Activated naive CD8-positive, alpha-beta T cell treated with anti-CD3 and anti-CD28 coated beads for 36 hours (primary cell): ENCODE measurements at regions not wholly inside any gene's neighbourhood (a gene's known extent, or its start where the extent isn't known, plus 50 kb on each side); places are given as distances from the start of the nearest gene placed in this dataset.
"Not testable (repeated sequence)": the region's sequence is repeated elsewhere in the genome, so short reads cannot be mapped to it uniquely, and the experiment has no call there.

Experiments
- DNase-seq: peaks from one replicate; pipeline ENCODE4 v3.0.0; 2021
- H3K27ac Mint-ChIP-seq: one replicate; pipeline ENCODE4 v1.8.0; 2022; ENCODE audit warnings: mild to moderate bottlenecking, moderate library complexity, mixed read lengths
- H3K27me3 Mint-ChIP-seq: one replicate; pipeline ENCODE4 v1.8.0; 2022; ENCODE audit warnings: mild to moderate bottlenecking, mixed read lengths
- H3K36me3 Mint-ChIP-seq: one replicate; pipeline ENCODE4 v1.8.0; 2021; ENCODE audit warnings: mild to moderate bottlenecking, mixed read lengths
- H3K4me1 Mint-ChIP-seq: one replicate; pipeline ENCODE4 v1.8.0; 2021; ENCODE audit warnings: mixed read lengths
- H3K4me3 Mint-ChIP-seq: one replicate; pipeline ENCODE4 v1.8.0; 2022; ENCODE audit warnings: mild to moderate bottlenecking, moderate library complexity, mixed read lengths
- H3K9me3 Mint-ChIP-seq: one replicate; pipeline ENCODE4 v1.8.0; 2022; ENCODE audit warnings: mixed read lengths

- no peaks in the 10 kb centered on the region for H3K4me1 Mint-ChIP-seq
- DNase-seq, result no peak
- no peak overlapping the region for H3K27ac Mint-ChIP-seq
- H3K27me3 Mint-ChIP-seq, result peaks cover 11% of the 10 kb centered on the region
- H3K36me3 Mint-ChIP-seq, result peaks cover 2% of the 10 kb centered on the region
- no peak overlapping the region for H3K4me3 Mint-ChIP-seq
- H3K9me3 Mint-ChIP-seq, result peaks cover 1% of the 10 kb centered on the region
Measured at GRCh38 chr17:31608659-31609254, 217.3 kb downstream of the RAB11FIP4 start.

DNA sequence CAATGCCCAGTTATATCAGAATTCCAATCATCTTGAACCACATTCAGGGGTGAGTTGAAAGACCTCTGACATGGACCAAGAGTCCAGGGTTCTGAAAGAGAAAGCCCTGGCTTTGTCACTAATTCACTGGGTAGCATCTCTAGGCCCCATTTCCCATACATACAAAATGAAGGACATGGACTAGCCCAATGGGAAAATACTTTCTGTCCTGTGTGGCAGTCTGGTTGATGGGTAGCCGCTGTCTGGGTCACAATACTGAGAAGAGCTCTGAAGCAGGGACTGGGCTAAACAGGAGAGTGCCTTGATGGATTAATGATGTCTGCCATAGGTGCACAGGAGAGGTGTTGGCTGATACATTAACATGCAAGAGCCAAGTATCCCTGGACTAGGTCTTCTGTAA is 214.3 kb downstream of the RAB11FIP4 start:
- Mint-ChIP-seq H3K9me3 (no peaks in the 10 kb centered on the region), H3K4me1 (no peaks in the 10 kb centered on the region), H3K27ac (no peak overlapping the region), H3K4me3 (no peak overlapping the region), H3K27me3 (peaks cover 9% of the 10 kb centered on the region), H3K36me3 (peaks cover 2% of the 10 kb centered on the region)
- DNase-seq, result no peak

GRCh38 chr17:31604936-31605335 is 213.5 kb downstream of the RAB11FIP4 start:
- Mint-ChIP-seq H3K4me1 (no peaks in the 10 kb centered on the region), H3K9me3 (no peaks in the 10 kb centered on the region), H3K27ac (no peak overlapping the region), H3K27me3 (peaks cover 3% of the 10 kb centered on the region), H3K4me3 (no peak overlapping the region), H3K36me3 (peaks cover 2% of the 10 kb centered on the region)
- no peak for DNase-seq

- H3K4me3 Mint-ChIP-seq, H3K27me3 Mint-ChIP-seq, H3K36me3 Mint-ChIP-seq, DNase-seq, H3K4me1 Mint-ChIP-seq, H3K9me3 Mint-ChIP-seq, H3K27ac Mint-ChIP-seq: not testable (repeated sequence)
Measured at GRCh38 chr17:31600144-31600543, 208.7 kb downstream of the RAB11FIP4 start.

- no peak for DNase-seq
Measured at GRCh38 chr17:31598921-31599571, 207.6 kb downstream of the RAB11FIP4 start.

GRCh38 chr17:31598399-31598782 is 206.9 kb downstream of the RAB11FIP4 start:
- Mint-ChIP-seq H3K4me1 (peaks cover 3% of the 10 kb centered on the region), H3K9me3 (no peaks in the 10 kb centered on the region), H3K36me3 (no peaks in the 10 kb centered on the region), H3K27ac (no peak overlapping the region), H3K27me3 (no peaks in the 10 kb centered on the region), H3K4me3 (no peak overlapping the region)
- DNase-seq, result no peak

More at GRCh38 chr17:31598921-31599571, 207.6 kb downstream of the RAB11FIP4 start:
- Mint-ChIP-seq H3K36me3 (no peaks in the 10 kb centered on the region), H3K27ac (no peak overlapping the region), H3K9me3 (no peaks in the 10 kb centered on the region), H3K4me3 (no peak overlapping the region), H3K4me1 (peaks cover 3% of the 10 kb centered on the region), H3K27me3 (no peaks in the 10 kb centered on the region)

DNA sequence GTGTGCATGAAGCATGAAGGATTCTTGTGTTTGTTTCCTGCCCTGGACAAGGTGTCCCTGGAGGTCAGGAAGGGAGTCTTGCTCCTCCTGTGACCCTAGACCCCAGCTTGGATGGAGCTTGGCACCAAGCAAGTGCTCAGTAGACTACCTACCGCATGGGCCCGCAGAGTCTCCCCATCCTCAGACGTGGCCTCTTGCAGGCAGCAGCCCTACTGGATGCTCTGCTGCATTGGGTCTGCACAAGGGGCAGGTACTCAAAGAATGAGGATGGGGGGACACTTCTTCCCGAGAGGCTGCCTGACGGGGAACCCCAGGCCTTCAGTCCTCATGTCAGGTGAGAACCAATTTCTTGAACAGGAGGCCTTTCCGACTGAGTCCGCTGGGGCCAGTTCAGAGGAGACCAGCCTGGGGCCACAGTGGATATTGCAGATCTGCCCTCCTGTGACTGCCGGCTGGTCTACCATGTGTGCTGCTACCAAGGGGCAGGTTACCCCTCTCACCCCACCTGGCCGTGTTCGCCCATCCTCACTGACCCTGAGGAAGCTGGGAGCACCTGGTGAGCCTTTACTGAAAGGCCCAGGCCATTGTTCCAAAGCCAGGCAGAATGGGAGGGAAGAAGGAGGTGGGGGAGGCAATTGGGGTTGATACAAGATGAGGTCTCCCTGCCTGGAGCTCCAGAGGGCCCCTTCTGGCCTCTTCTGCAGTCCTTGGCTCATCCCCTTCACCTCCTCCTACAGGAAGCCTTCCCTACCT is 206.3 kb downstream of the RAB11FIP4 start:
- DNase-seq, result no peak
- no peak overlapping the region for H3K4me3 Mint-ChIP-seq
- H3K36me3 Mint-ChIP-seq, result no peaks in the 10 kb centered on the region
- H3K27me3 Mint-ChIP-seq, result no peaks in the 10 kb centered on the region
- peaks cover 3% of the 10 kb centered on the region for H3K4me1 Mint-ChIP-seq
- no peak overlapping the region for H3K27ac Mint-ChIP-seq
- H3K9me3 Mint-ChIP-seq, result no peaks in the 10 kb centered on the region

- peak; percentile 8 for DNase-seq
- Mint-ChIP-seq H3K27me3 (no peaks in the 10 kb centered on the region), H3K36me3 (no peaks in the 10 kb centered on the region), H3K9me3 (no peaks in the 10 kb centered on the region), H3K4me3 (no peak overlapping the region), H3K4me1 (peaks cover 3% of the 10 kb centered on the region), H3K27ac (no peak overlapping the region)
Measured at GRCh38 chr17:31596382-31597323, 205.2 kb downstream of the RAB11FIP4 start.

DNA sequence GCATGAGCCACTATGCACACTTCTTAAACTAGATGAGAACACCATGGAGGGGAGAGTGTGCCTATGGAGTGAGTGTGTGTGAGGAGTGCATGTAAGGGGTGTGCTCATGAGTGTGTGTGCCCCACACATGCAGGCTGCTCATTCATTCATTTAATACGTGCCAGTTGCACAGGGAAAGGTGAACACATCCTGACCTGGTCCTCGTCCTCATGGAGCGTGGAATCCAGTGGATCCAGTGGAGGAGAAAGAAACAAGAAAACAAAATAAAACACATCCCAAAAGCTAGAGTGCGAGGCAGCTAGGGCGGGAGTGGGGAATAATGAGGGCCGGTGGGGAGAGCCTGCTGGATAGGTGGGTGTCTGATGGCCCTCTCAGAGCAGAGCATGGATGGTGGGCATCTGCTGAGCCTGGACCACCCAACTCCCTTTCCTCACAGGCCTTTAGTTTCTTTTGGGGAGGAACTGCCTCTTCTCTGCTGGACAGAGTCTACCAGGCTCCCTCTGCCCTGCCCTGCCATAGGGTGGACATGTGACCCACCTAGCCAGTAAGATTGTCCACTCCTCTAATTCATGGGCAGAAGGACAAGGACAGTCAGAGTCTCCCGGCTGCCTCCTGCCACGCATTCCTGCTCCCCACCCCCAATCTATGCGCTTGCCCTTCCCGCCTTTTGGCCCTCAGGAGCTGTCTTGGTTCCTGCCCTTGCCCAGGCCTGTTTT is 204.3 kb downstream of the RAB11FIP4 start:
- Mint-ChIP-seq H3K4me1 (peaks cover 3% of the 10 kb centered on the region), H3K36me3 (no peaks in the 10 kb centered on the region), H3K27ac (no peak overlapping the region), H3K4me3 (no peak overlapping the region), H3K9me3 (no peaks in the 10 kb centered on the region), H3K27me3 (no peaks in the 10 kb centered on the region)
- DNase-seq, result no peak

DNA sequence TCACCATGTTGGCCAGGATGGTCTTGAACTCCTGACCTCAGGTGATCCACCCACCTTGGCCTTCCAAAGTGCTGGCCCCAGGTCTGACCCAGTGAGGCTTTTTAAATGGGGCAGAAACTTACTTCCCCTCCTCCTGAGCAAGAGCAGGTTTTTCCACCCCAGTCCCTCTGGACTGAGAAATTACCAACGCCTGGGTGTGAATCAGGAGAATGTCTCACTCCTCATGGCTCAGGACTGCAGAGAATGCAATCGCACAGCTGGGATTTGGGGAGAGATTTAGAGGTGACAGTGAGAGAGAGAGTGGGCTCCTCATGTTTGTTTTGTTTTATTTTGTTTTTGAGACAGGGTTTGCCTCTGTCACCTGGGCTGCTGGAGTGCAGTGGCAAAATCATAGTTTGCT is 203.6 kb downstream of the RAB11FIP4 start:
- H3K9me3 Mint-ChIP-seq, result no peaks in the 10 kb centered on the region
- no peak overlapping the region for H3K27ac Mint-ChIP-seq
- peaks cover 3% of the 10 kb centered on the region for H3K4me1 Mint-ChIP-seq
- no peaks in the 10 kb centered on the region for H3K36me3 Mint-ChIP-seq
- H3K27me3 Mint-ChIP-seq, result no peaks in the 10 kb centered on the region
- no peak overlapping the region for H3K4me3 Mint-ChIP-seq
- no peak for DNase-seq

- Mint-ChIP-seq H3K9me3 (no peaks in the 10 kb centered on the region), H3K4me1 (peaks cover 3% of the 10 kb centered on the region), H3K4me3 (no peak overlapping the region), H3K27ac (no peak overlapping the region), H3K36me3 (no peaks in the 10 kb centered on the region), H3K27me3 (no peaks in the 10 kb centered on the region)
- no peak for DNase-seq
Measured at GRCh38 chr17:31594416-31594815, 202.9 kb downstream of the RAB11FIP4 start.

DNA sequence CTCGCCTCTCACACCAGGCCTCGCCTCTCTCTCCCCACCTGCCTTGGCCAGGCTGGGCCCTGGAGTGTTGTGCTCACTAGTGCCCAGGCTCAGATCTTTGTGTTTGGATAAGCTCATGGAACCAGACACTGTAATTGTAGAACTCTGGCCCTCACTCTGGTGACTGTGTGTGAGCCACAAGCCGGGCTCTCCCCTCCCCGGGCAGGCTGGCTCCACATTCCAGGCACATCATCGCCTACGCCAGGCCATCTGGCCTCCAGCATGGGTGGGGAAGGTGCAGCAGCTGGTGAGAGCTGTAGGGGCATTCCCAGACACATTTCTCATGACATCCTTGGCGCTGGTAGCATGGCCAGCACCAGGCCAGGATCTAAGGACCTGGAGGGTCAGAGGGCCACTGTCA is 202.3 kb downstream of the RAB11FIP4 start:
- Mint-ChIP-seq H3K27me3 (no peaks in the 10 kb centered on the region), H3K4me1 (peaks cover 3% of the 10 kb centered on the region), H3K9me3 (no peaks in the 10 kb centered on the region), H3K27ac (no peak overlapping the region), H3K36me3 (no peaks in the 10 kb centered on the region), H3K4me3 (no peak overlapping the region)
- no peak for DNase-seq

DNA sequence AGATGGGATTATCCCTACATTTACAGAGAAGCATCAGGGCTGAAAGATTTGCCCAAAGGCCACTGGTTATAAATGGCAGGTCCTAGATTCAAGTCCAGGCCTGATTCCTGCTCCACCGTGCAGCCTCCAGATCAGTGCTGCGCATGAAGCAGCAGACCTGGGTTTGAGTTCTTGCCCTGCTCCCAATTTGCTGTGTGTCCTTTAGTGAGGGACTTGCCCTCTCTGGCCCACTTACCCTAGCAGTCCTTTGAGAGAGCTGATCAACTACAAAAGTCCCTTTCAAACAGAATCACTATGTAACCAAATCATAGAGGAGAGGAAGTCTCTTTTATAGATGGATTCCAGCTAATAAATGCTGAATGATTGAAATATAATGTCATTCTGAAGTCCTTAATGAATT is 200.4 kb downstream of the RAB11FIP4 start:
- no peaks in the 10 kb centered on the region for H3K36me3 Mint-ChIP-seq

GRCh38 chr17:31588512-31588911 is 197.0 kb downstream of the RAB11FIP4 start:
- H3K27ac Mint-ChIP-seq, result no peak overlapping the region
- H3K9me3 Mint-ChIP-seq, result no peaks in the 10 kb centered on the region
- no peak overlapping the region for H3K4me3 Mint-ChIP-seq
- no peaks in the 10 kb centered on the region for H3K4me1 Mint-ChIP-seq
- H3K36me3 Mint-ChIP-seq, result no peaks in the 10 kb centered on the region
- H3K27me3 Mint-ChIP-seq, result no peaks in the 10 kb centered on the region
- no peak for DNase-seq

More for the DNA sequence above, 200.4 kb downstream of the RAB11FIP4 start:
- Mint-ChIP-seq H3K27me3 (no peaks in the 10 kb centered on the region), H3K9me3 (no peaks in the 10 kb centered on the region), H3K4me1 (peaks cover 3% of the 10 kb centered on the region), H3K4me3 (no peak overlapping the region), H3K27ac (no peak overlapping the region)
- DNase-seq, result no peak
